ENCODE measurements at regions not wholly inside any gene's neighbourhood (a gene's known extent, or its start where the extent isn't known, plus 50 kb on each side); places are given as distances from the start of the nearest gene placed in this dataset.

GRCh38 chr4:120973207-120973606 is 50.7 kb upstream of the PRDM5 start (continued):
- TF ChIP-seq ZBTB10 (CRISPR knock-in tag; IDR thresholded peaks at IDR 0.05; ENCODE audit: borderline replicate concordance) (no peak), ZNF530 (CRISPR knock-in tag; IDR thresholded peaks at IDR 0.05; ENCODE audit: low read depth) (no peak), SRY (CRISPR knock-in tag; IDR thresholded peaks at IDR 0.05) (no peak)
